ENCODE measurements at regions not wholly inside any gene's neighbourhood (a gene's known extent, or its start where the extent isn't known, plus 50 kb on each side); places are given as distances from the start of the nearest gene placed in this dataset.

GRCh38 chr6:104108634-104109033 is 751.1 kb downstream of the HACE1 start:
- TF ChIP-seq CTCF (IDR thresholded peaks at IDR 0.05; ENCODE audit: low read depth, low read length) (no peak), EZH2phosphoT487 (IDR thresholded peaks at IDR 0.05; ENCODE audit: low read depth) (no peak)
